Thoracic aorta (tissue), 2 donors: ENCODE measurements at regions not wholly inside any gene's neighbourhood (a gene's known extent, or its start where the extent isn't known, plus 50 kb on each side); places are given as distances from the start of the nearest gene placed in this dataset.

Source experiments
- ATAC-seq: fragments of 150-250 bp; one replicate; pipeline ENCODE4 v1.8.0; 2017; ENCODE audit warnings: low read depth; ENCODE audit not compliant: insufficient number of reproducible peaks, low FRiP score
- DNase-seq: peaks from one replicate; pipeline ENCODE4 v3.0.0-alpha.2; 2020; ENCODE audit warnings: low spot score
- H3K27ac ChIP-seq, 2 donors: fragments of 200-600 bp; sonication (generic); 1 replicate in 1 of 2; 2 replicates in 1 of 2; pipeline ENCODE4 v1.5.1; 2016; ENCODE audit warnings: mild to moderate bottlenecking in 2 of 2, moderate library complexity in 2 of 2
- H3K27me3 ChIP-seq: fragments of 200-600 bp; sonication (generic); replicated peaks from 2 replicates; pipeline ENCODE4 v1.6.0; 2016; ENCODE audit warnings: mild to moderate bottlenecking; ENCODE audit not compliant: insufficient read depth
- H3K36me3 ChIP-seq: fragments of 200-600 bp; sonication (generic); one replicate; pipeline ENCODE4 v1.5.1; 2016
- H3K4me1 ChIP-seq, 2 donors: fragments of 200-600 bp; sonication (generic); 1 replicate in 1 of 2; 2 replicates in 1 of 2; pipeline versions ENCODE4 v1.5.1 to v1.6.0; 2016; ENCODE audit warnings: low read depth in 2 of 2, mild to moderate bottlenecking in 1 of 2; ENCODE audit not compliant: control insufficient read depth in 1 of 2
- H3K4me3 ChIP-seq: fragments of 200-600 bp; sonication (generic); 2 replicates; pipeline ENCODE4 v1.5.1; 2016; ENCODE audit warnings: mild to moderate bottlenecking
- H3K9me3 ChIP-seq: fragments of 200-600 bp; sonication (generic); 2 replicates; pipeline ENCODE4 v1.5.1; 2016
- CTCF ChIP-seq: fragments of 200-600 bp; sonication (generic); IDR thresholded peaks from one replicate; pipeline ENCODE4 v1.5.1; 2019; ENCODE audit warnings: antibody characterized with exemption

GRCh38 chr6:71507183-71507582 is 218.6 kb downstream of the OGFRL1 start:
- ATAC-seq (no peak), DNase-seq (no peak)
- peaks cover 3 to 10% of the 10 kb centered on the region in 2 donors for H3K4me1 ChIP-seq
- H3K27me3 ChIP-seq, result no peaks in the 10 kb centered on the region
- no peak overlapping the region for H3K4me3 ChIP-seq
- TF ChIP-seq CTCF, result no peak
- no peaks in the 10 kb centered on the region for H3K36me3 ChIP-seq
- no peak overlapping the region for H3K27ac ChIP-seq
- H3K9me3 ChIP-seq, result no peaks in the 10 kb centered on the region

- H3K4me3 ChIP-seq, result no peak overlapping the region
- DNase-seq, result no peak
- peak overlapping the region in 1 of 2 donors; percentile 25 for H3K27ac ChIP-seq
- peaks cover 3 to 21% of the 10 kb centered on the region in 2 donors for H3K4me1 ChIP-seq
- H3K9me3 ChIP-seq, result no peaks in the 10 kb centered on the region
- no peaks in the 10 kb centered on the region for H3K27me3 ChIP-seq
- H3K36me3 ChIP-seq, result no peaks in the 10 kb centered on the region
- no peak for ATAC-seq
- no peak for TF ChIP-seq CTCF
Measured at GRCh38 chr6:71509191-71510005, 220.8 kb downstream of the OGFRL1 start.

- TF ChIP-seq CTCF, result peak; percentile 75
- DNase-seq (no peak), ATAC-seq (peak; percentile 98)
- Histone ChIP-seq H3K4me3 (no peak overlapping the region), H3K9me3 (no peaks in the 10 kb centered on the region), H3K36me3 (no peaks in the 10 kb centered on the region), H3K27me3 (no peaks in the 10 kb centered on the region), H3K4me1 (peaks cover 3 to 21% of the 10 kb centered on the region in 2 donors), H3K27ac (peak overlapping the region in 1 of 2 donors; percentile 25)
Measured at GRCh38 chr6:71510057-71510713, 221.6 kb downstream of the OGFRL1 start.

- H3K36me3 ChIP-seq, result no peaks in the 10 kb centered on the region
- DNase-seq (no peak), ATAC-seq (no peak)
- H3K4me1 ChIP-seq, result peaks cover 3 to 21% of the 10 kb centered on the region in 2 donors
- H3K27me3 ChIP-seq, result no peaks in the 10 kb centered on the region
- H3K27ac ChIP-seq, result no peak overlapping the region
- no peak overlapping the region for H3K4me3 ChIP-seq
- H3K9me3 ChIP-seq, result no peaks in the 10 kb centered on the region
- no peak for TF ChIP-seq CTCF
Measured at GRCh38 chr6:71510856-71511255, 222.2 kb downstream of the OGFRL1 start.

GRCh38 chr6:71512256-71512655 is 223.6 kb downstream of the OGFRL1 start:
- no peak for TF ChIP-seq CTCF
- Histone ChIP-seq H3K4me3 (no peak overlapping the region), H3K27ac (no peak overlapping the region), H3K9me3 (no peaks in the 10 kb centered on the region), H3K4me1 (peaks cover 3 to 21% of the 10 kb centered on the region in 2 donors), H3K36me3 (no peaks in the 10 kb centered on the region), H3K27me3 (no peaks in the 10 kb centered on the region)
- DNase-seq (no peak), ATAC-seq (no peak)
